IgD-negative memory B cell (primary cell): ENCODE measurements at regions not wholly inside any gene's neighbourhood (a gene's known extent, or its start where the extent isn't known, plus 50 kb on each side); places are given as distances from the start of the nearest gene placed in this dataset.

Source experiments
- H3K27ac Mint-ChIP-seq, 3 donors: one replicate each; pipeline ENCODE4 v1.8.0; 2020 to 2022; ENCODE audit warnings: mild to moderate bottlenecking in 3 of 3, mixed read lengths in 3 of 3, moderate library complexity in 1 of 3
- H3K27me3 Mint-ChIP-seq: one replicate; pipeline ENCODE4 v1.8.0; 2021; ENCODE audit warnings: mixed read lengths
- H3K36me3 Mint-ChIP-seq: one replicate; pipeline ENCODE4 v1.8.0; 2020; ENCODE audit warnings: mild to moderate bottlenecking, mixed read lengths
- H3K4me1 Mint-ChIP-seq, 3 donors: one replicate each; pipeline ENCODE4 v1.8.0; 2020 to 2022; ENCODE audit warnings: mixed read lengths in 3 of 3, mild to moderate bottlenecking in 1 of 3
- H3K4me3 Mint-ChIP-seq, 4 donors: one replicate each; pipeline ENCODE4 v1.8.0; 2020 to 2022; ENCODE audit warnings: mild to moderate bottlenecking in 4 of 4, mixed read lengths in 4 of 4, moderate library complexity in 3 of 4
- H3K9me3 Mint-ChIP-seq, 3 donors: one replicate each; pipeline ENCODE4 v1.8.0; 2020 to 2021; ENCODE audit warnings: mixed read lengths in 3 of 3, mild to moderate bottlenecking in 1 of 3

- no peak overlapping the region for H3K27ac Mint-ChIP-seq
- H3K4me1 Mint-ChIP-seq: peaks cover 6 to 11% (median 8%) of the 10 kb centered on the region in 3 donors
- no peak overlapping the region for H3K4me3 Mint-ChIP-seq
- H3K27me3 Mint-ChIP-seq: peaks cover 6% of the 10 kb centered on the region
- peaks cover 1% of the 10 kb centered on the region for H3K36me3 Mint-ChIP-seq
- H3K9me3 Mint-ChIP-seq: no peaks in the 10 kb centered on the region
These were observed 113.8 kb upstream of the ARMC2 start for GRCh38 chr6:108734271-108734922.

- peaks cover 10% of the 10 kb centered on the region for H3K27me3 Mint-ChIP-seq
- H3K4me3 Mint-ChIP-seq: peak overlapping the region in 1 of 4 donors; percentile 44
- H3K36me3 Mint-ChIP-seq: peaks cover 1% of the 10 kb centered on the region
- H3K9me3 Mint-ChIP-seq: no peaks in the 10 kb centered on the region
- H3K4me1 Mint-ChIP-seq: peaks cover 6 to 11% (median 8%) of the 10 kb centered on the region in 3 donors
- H3K27ac Mint-ChIP-seq: no peak overlapping the region
These were observed 112.8 kb upstream of the ARMC2 start for GRCh38 chr6:108735310-108736001.

GRCh38 chr6:108736002-108736361, 112.2 kb upstream of the ARMC2 start:
- H3K27me3 Mint-ChIP-seq: peaks cover 10% of the 10 kb centered on the region
- no peak overlapping the region for H3K27ac Mint-ChIP-seq
- H3K9me3 Mint-ChIP-seq: no peaks in the 10 kb centered on the region
- H3K4me1 Mint-ChIP-seq: peaks cover 6 to 11% (median 8%) of the 10 kb centered on the region in 3 donors
- H3K36me3 Mint-ChIP-seq: peaks cover 1% of the 10 kb centered on the region
- no peak overlapping the region for H3K4me3 Mint-ChIP-seq

GRCh38 chr6:108736832-108737231, 111.4 kb upstream of the ARMC2 start:
- Mint-ChIP-seq H3K27ac (no peak overlapping the region), H3K36me3 (peaks cover 1% of the 10 kb centered on the region), H3K4me3 (no peak overlapping the region), H3K9me3 (no peaks in the 10 kb centered on the region), H3K4me1 (peaks cover 6 to 11% (median 8%) of the 10 kb centered on the region in 3 donors), H3K27me3 (peaks cover 10% of the 10 kb centered on the region)

GRCh38 chr6:108737594-108738546, 110.4 kb upstream of the ARMC2 start:
- Mint-ChIP-seq H3K27me3 (peaks cover 10% of the 10 kb centered on the region), H3K4me1 (peaks cover 6 to 11% (median 8%) of the 10 kb centered on the region in 3 donors), H3K27ac (peak overlapping the region in 1 of 3 donors; percentile 34), H3K9me3 (no peaks in the 10 kb centered on the region), H3K36me3 (peaks cover 1% of the 10 kb centered on the region), H3K4me3 (no peak overlapping the region)

- peaks cover 18% of the 10 kb centered on the region for H3K27me3 Mint-ChIP-seq
- peaks cover 6 to 11% (median 8%) of the 10 kb centered on the region in 3 donors for H3K4me1 Mint-ChIP-seq
- no peak overlapping the region for H3K4me3 Mint-ChIP-seq
- no peaks in the 10 kb centered on the region for H3K9me3 Mint-ChIP-seq
- peaks cover 1% of the 10 kb centered on the region for H3K36me3 Mint-ChIP-seq
- H3K27ac Mint-ChIP-seq: no peak overlapping the region
These were observed 109.4 kb upstream of the ARMC2 start for GRCh38 chr6:108738684-108739416.

GRCh38 chr6:108739496-108740330, 108.5 kb upstream of the ARMC2 start:
- Mint-ChIP-seq H3K9me3 (no peaks in the 10 kb centered on the region), H3K4me1 (peaks cover 6 to 11% (median 8%) of the 10 kb centered on the region in 3 donors), H3K27ac (no peak overlapping the region), H3K4me3 (no peak overlapping the region), H3K27me3 (peaks cover 20% of the 10 kb centered on the region), H3K36me3 (peaks cover 1% of the 10 kb centered on the region)

GRCh38 chr6:108741331-108741989, 106.8 kb upstream of the ARMC2 start:
- peaks cover 23% of the 10 kb centered on the region for H3K27me3 Mint-ChIP-seq
- H3K4me1 Mint-ChIP-seq: peaks cover 0 to 6% (median 2%) of the 10 kb centered on the region in 3 donors
- H3K27ac Mint-ChIP-seq: no peak overlapping the region
- no peak overlapping the region for H3K4me3 Mint-ChIP-seq
- no peaks in the 10 kb centered on the region for H3K9me3 Mint-ChIP-seq
- H3K36me3 Mint-ChIP-seq: no peaks in the 10 kb centered on the region

- H3K9me3 Mint-ChIP-seq: no peaks in the 10 kb centered on the region
These were observed 106.2 kb upstream of the ARMC2 start for GRCh38 chr6:108742041-108742440.

GRCh38 chr6:108744244-108744972, 103.8 kb upstream of the ARMC2 start:
- Mint-ChIP-seq H3K4me1 (peaks cover 0 to 2% (median 0%) of the 10 kb centered on the region in 3 donors), H3K36me3 (peaks cover 1% of the 10 kb centered on the region), H3K27me3 (peaks cover 22% of the 10 kb centered on the region), H3K4me3 (no peak overlapping the region), H3K27ac (no peak overlapping the region), H3K9me3 (no peaks in the 10 kb centered on the region)

More at GRCh38 chr6:108742041-108742440, 106.2 kb upstream of the ARMC2 start:
- Mint-ChIP-seq H3K36me3 (peaks cover 1% of the 10 kb centered on the region), H3K27me3 (peaks cover 22% of the 10 kb centered on the region), H3K4me3 (no peak overlapping the region), H3K4me1 (peaks cover 0 to 6% (median 2%) of the 10 kb centered on the region in 3 donors), H3K27ac (no peak overlapping the region)

GRCh38 chr6:108744996-108745395, 103.2 kb upstream of the ARMC2 start:
- peaks cover 3% of the 10 kb centered on the region for H3K36me3 Mint-ChIP-seq
- H3K4me3 Mint-ChIP-seq: no peak overlapping the region
- H3K4me1 Mint-ChIP-seq: peaks cover 0 to 3% (median 0%) of the 10 kb centered on the region in 3 donors
- no peak overlapping the region for H3K27ac Mint-ChIP-seq
- no peaks in the 10 kb centered on the region for H3K9me3 Mint-ChIP-seq
- H3K27me3 Mint-ChIP-seq: peaks cover 19% of the 10 kb centered on the region

- H3K27ac Mint-ChIP-seq: no peak overlapping the region
These were observed 102.4 kb upstream of the ARMC2 start for GRCh38 chr6:108745664-108746336.

More at GRCh38 chr6:108745664-108746336, 102.4 kb upstream of the ARMC2 start:
- H3K9me3 Mint-ChIP-seq: no peaks in the 10 kb centered on the region
- H3K36me3 Mint-ChIP-seq: peaks cover 3% of the 10 kb centered on the region
- peaks cover 0 to 3% (median 0%) of the 10 kb centered on the region in 3 donors for H3K4me1 Mint-ChIP-seq
- H3K4me3 Mint-ChIP-seq: no peak overlapping the region
- peaks cover 20% of the 10 kb centered on the region for H3K27me3 Mint-ChIP-seq
